C4-2B (cell line): ENCODE measurements at regions not wholly inside any gene's neighbourhood (a gene's known extent, or its start where the extent isn't known, plus 50 kb on each side); places are given as distances from the start of the nearest gene placed in this dataset.

ENCODE experiments used
- ZFX ChIP-seq: fragments of 450-650 bp; IDR thresholded peaks from 2 replicates; pipeline ENCODE4 v1.6.1; 2017
- TF ChIP-seq, protein P1 (sequence below): fragments of 450-650 bp; conservative IDR thresholded peaks from 2 replicates; pipeline ENCODE4 v1.5.1; 2017; ENCODE audit warnings: mild to moderate bottlenecking

DNA sequence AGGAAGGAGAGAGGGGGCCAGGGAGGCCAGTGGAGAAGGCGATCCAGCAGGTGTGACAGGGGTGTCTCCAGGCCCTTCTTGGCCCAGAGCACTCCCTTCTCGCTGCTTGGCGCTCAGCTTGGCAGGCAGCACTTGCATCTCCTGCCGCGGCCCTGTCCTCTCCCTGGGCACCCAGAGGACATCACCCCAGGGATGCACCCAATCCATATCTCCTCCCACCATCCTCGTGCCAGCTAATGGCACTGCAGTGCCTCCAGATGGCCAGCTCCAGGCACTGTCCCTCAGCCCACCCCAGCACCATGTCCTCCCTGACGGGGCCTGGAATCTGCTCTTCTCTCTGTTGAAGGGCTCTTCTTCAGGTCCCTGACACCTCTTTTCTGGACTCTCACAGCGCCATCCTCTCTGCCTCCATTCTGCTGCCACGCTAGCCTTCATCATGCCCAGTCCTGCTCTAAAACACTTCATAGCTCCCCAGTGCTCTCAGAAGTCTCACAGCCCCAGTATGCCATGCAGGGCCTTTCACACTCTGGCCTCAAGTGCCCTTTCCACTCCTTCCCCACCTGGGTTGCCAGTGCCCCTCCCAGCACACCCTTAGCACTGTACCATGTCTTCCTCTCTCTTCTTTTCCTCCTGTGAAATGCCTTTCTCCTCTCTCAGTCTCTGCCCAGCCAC, 106.8 kb upstream of the SLC6A11 start:
- TF ChIP-seq, protein P1, sequence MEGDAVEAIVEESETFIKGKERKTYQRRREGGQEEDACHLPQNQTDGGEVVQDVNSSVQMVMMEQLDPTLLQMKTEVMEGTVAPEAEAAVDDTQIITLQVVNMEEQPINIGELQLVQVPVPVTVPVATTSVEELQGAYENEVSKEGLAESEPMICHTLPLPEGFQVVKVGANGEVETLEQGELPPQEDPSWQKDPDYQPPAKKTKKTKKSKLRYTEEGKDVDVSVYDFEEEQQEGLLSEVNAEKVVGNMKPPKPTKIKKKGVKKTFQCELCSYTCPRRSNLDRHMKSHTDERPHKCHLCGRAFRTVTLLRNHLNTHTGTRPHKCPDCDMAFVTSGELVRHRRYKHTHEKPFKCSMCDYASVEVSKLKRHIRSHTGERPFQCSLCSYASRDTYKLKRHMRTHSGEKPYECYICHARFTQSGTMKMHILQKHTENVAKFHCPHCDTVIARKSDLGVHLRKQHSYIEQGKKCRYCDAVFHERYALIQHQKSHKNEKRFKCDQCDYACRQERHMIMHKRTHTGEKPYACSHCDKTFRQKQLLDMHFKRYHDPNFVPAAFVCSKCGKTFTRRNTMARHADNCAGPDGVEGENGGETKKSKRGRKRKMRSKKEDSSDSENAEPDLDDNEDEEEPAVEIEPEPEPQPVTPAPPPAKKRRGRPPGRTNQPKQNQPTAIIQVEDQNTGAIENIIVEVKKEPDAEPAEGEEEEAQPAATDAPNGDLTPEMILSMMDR: no peak
- TF ChIP-seq ZFX: no peak
